ENCODE measurements at regions not wholly inside any gene's neighbourhood (a gene's known extent, or its start where the extent isn't known, plus 50 kb on each side); places are given as distances from the start of the nearest gene placed in this dataset.
"Not testable (repeated sequence)": the region's sequence is repeated elsewhere in the genome, so short reads cannot be mapped to it uniquely, and the experiment has no call there.

GRCh38 chr9:62798884-62799850 is 1609.3 kb downstream of the SPATA31A7 start:
- H3K4me3 ChIP-seq, H3K36me3 ChIP-seq, H4K20me1 ChIP-seq, H3K4me2 ChIP-seq, H3K4me1 ChIP-seq, H3K27ac ChIP-seq, H3K9ac ChIP-seq: not testable (repeated sequence)
- Histone ChIP-seq H3K27me3 (peaks cover 13% of the 10 kb centered on the region), H3K9me3 (peaks cover 41% of the 10 kb centered on the region)

DNA sequence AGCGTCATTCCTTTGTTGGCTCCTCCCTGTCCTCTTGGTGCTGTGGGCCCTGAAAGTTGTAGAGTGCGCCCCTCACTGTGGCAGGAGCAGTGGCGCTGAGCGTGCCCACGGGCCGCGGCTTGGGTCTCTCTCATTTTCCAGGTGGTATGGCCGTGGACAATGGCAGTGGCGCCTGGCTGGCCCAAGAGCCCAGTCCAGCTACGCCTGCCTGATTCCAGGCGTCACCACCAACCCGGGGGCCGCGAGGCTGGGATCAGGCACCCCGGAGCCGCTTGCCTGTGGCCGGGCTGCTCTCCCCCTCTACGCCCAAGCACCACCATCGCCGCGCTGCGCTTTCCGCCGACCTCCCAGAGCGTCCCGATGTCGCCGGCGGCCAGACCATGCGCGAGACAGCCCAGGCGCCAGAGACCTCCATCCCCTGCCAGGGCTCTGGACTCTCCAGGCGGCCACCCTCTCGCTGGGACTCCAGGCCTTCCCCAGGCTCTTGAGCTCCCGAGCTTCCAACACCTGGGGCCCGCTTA is 1610.1 kb downstream of the SPATA31A7 start:
- H4K20me1 ChIP-seq, H3K4me2 ChIP-seq, H3K27ac ChIP-seq, H3K36me3 ChIP-seq, H3K4me3 ChIP-seq, H3K4me1 ChIP-seq, H3K9ac ChIP-seq: not testable (repeated sequence)
- Histone ChIP-seq H3K27me3 (peaks cover 13% of the 10 kb centered on the region), H3K9me3 (peaks cover 41% of the 10 kb centered on the region)

DNA sequence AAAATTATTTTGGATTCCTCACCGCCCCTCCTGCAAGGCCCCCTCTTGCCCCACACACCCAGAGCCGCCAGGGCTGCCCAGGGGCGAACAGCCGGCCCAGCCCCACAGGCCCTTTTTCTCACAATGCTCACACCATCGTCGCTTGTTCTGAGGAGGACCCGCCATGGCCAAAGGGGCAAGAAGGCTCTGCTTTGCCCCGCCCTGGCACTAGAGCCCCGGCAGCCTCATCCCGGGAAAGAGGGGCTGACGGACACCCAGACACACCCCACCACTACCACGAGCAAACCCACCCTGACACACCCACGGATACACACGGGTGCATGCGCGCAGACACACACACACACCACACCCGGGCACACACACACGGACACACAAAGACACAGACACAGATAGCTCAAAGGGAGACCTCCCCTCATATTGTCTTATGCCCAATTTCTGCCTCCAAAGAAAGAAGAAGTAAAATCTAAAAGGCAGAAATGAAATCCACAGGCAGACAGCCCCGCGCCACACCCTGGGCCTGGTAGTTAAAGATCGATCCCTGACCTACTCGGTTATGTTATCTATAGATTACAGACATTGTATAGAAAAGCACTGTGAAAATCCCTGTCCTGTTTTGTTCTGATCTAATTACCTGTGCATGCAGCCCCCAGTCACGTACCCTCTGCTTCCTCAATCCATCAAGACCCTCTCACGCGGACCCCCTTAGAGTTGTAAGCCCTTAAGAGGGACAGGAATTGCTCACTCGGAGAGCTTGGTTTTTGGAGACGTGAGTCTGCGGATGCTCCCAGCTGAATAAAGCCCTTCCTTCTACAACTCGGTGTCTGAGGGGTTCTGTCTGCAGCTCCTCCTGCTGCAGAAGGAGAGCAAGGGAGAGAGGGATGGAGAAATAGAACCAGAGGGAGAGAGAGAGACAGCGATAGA is 1610.9 kb downstream of the SPATA31A7 start:
- H3K27me3 ChIP-seq, result peaks cover 13% of the 10 kb centered on the region
- not testable (repeated sequence) for H3K9ac ChIP-seq

GRCh38 chr9:62801372-62801811 is 1611.6 kb downstream of the SPATA31A7 start:
- H3K4me2 ChIP-seq, H3K4me3 ChIP-seq, H4K20me1 ChIP-seq, H3K9ac ChIP-seq, H3K4me1 ChIP-seq, H3K36me3 ChIP-seq, H3K27ac ChIP-seq: not testable (repeated sequence)
- H3K27me3 ChIP-seq, result peaks cover 13% of the 10 kb centered on the region
- peaks cover 41% of the 10 kb centered on the region for H3K9me3 ChIP-seq

More for the DNA sequence above, 1610.9 kb downstream of the SPATA31A7 start:
- H3K4me1 ChIP-seq, H3K4me3 ChIP-seq, H3K27ac ChIP-seq, H3K4me2 ChIP-seq, H4K20me1 ChIP-seq, H3K36me3 ChIP-seq: not testable (repeated sequence)
- H3K9me3 ChIP-seq, result peaks cover 41% of the 10 kb centered on the region

GRCh38 chr9:62801961-62802718 is 1612.3 kb downstream of the SPATA31A7 start:
- H3K4me1 ChIP-seq, H3K27ac ChIP-seq, H4K20me1 ChIP-seq, H3K9ac ChIP-seq, H3K4me3 ChIP-seq, H3K36me3 ChIP-seq, H3K4me2 ChIP-seq: not testable (repeated sequence)
- Histone ChIP-seq H3K27me3 (peaks cover 13% of the 10 kb centered on the region), H3K9me3 (peaks cover 41% of the 10 kb centered on the region)

DNA sequence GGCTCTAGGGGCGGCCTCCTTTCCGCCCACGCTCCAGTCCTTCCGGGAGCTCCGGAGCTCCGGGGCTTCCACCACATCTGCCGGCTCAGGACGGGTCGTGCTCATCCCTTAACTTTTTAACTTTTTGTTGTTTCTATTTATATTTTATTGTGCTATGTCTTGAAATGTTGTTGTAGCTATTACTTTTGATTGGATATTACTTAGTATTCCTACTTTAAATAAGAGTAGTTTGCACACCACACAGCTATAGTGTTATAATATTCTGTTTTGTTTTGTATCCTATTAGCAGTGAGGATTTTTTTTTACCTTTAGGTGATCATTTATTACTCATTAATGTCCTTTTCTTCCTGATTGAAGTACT is 1612.9 kb downstream of the SPATA31A7 start:
- peaks cover 13% of the 10 kb centered on the region for H3K27me3 ChIP-seq
- H3K4me3 ChIP-seq, H4K20me1 ChIP-seq, H3K9ac ChIP-seq, H3K27ac ChIP-seq, H3K4me1 ChIP-seq, H3K36me3 ChIP-seq, H3K4me2 ChIP-seq: not testable (repeated sequence)
- peaks cover 41% of the 10 kb centered on the region for H3K9me3 ChIP-seq

DNA sequence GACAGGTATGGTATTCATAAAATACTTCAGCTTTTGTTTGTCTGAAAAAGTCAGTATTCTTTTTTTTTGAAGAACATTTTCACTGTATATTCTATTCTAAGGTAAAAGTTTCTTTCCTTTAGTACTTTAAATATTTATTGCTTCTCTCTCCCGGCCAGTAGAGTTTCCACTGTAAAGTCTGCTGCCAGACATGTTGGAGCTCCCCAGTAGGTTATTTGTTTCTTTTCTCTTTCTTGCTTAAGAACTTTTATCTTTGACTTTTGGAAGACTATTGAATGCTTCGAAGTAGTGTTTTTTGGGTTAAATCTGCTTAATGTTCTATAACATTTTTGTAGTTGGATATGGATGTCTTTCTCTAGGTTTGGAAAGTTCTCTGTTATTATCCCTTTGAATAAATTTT is 1613.3 kb downstream of the SPATA31A7 start:
- H3K4me1 ChIP-seq, H3K4me3 ChIP-seq, H3K27ac ChIP-seq, H3K4me2 ChIP-seq, H3K36me3 ChIP-seq, H4K20me1 ChIP-seq, H3K9ac ChIP-seq: not testable (repeated sequence)
- H3K27me3 ChIP-seq, result peaks cover 13% of the 10 kb centered on the region
- H3K9me3 ChIP-seq, result peaks cover 41% of the 10 kb centered on the region

GRCh38 chr9:62804314-62804713 is 1614.5 kb downstream of the SPATA31A7 start:
- not testable (repeated sequence) for H3K4me2 ChIP-seq, H3K27me3 ChIP-seq, H3K4me3 ChIP-seq

GRCh38 chr9:62807424-62807823 is 1617.6 kb downstream of the SPATA31A7 start:
- H3K27ac ChIP-seq, H3K4me1 ChIP-seq, H3K4me2 ChIP-seq, H3K4me3 ChIP-seq, H4K20me1 ChIP-seq, H3K9ac ChIP-seq, H3K9me3 ChIP-seq, H3K27me3 ChIP-seq, H3K36me3 ChIP-seq: not testable (repeated sequence)

More at GRCh38 chr9:62804314-62804713, 1614.5 kb downstream of the SPATA31A7 start:
- H3K4me1 ChIP-seq, H3K36me3 ChIP-seq, H4K20me1 ChIP-seq, H3K9ac ChIP-seq, H3K27ac ChIP-seq: not testable (repeated sequence)
- H3K9me3 ChIP-seq, result peaks cover 33% of the 10 kb centered on the region

DNA sequence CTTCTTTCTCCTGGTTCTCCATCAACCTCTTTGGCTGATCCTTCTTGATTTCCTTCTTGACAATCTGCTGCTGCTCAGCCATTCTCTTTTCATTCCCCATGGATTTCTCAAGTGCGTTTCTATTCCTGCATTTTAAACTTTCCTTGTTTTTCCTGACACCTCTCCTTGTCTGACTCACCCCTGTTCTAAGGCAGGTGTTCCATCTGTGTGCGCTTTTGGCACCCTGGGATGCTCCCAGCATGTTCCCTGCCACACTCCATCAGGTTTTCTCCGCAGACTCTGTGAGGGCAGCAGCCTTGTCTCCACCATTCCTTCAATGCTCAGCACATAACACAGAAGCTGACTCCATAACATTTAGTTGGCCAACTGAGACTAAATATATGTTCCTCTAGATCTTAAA is 1618.2 kb downstream of the SPATA31A7 start:
- not testable (repeated sequence) for H3K4me1 ChIP-seq, H3K36me3 ChIP-seq, H3K9me3 ChIP-seq, H3K27ac ChIP-seq, H4K20me1 ChIP-seq, H3K4me3 ChIP-seq, H3K27me3 ChIP-seq, H3K9ac ChIP-seq, H3K4me2 ChIP-seq

GRCh38 chr9:62810318-62810717 is 1620.5 kb downstream of the SPATA31A7 start:
- not testable (repeated sequence) for H3K36me3 ChIP-seq, H4K20me1 ChIP-seq, H3K4me2 ChIP-seq, H3K27me3 ChIP-seq, H3K9ac ChIP-seq, H3K27ac ChIP-seq, H3K9me3 ChIP-seq, H3K4me3 ChIP-seq, H3K4me1 ChIP-seq

- not testable (repeated sequence) for H3K9ac ChIP-seq, H3K4me2 ChIP-seq, H3K27me3 ChIP-seq, H3K27ac ChIP-seq, H4K20me1 ChIP-seq, H3K4me1 ChIP-seq, H3K9me3 ChIP-seq, H3K36me3 ChIP-seq, H3K4me3 ChIP-seq
Measured at GRCh38 chr9:62810811-62811315, 1621.0 kb downstream of the SPATA31A7 start.

GRCh38 chr9:62815436-62815835 is 1625.6 kb downstream of the SPATA31A7 start:
- H3K9ac ChIP-seq, H3K36me3 ChIP-seq, H3K4me1 ChIP-seq, H4K20me1 ChIP-seq, H3K4me2 ChIP-seq, H3K9me3 ChIP-seq, H3K4me3 ChIP-seq, H3K27ac ChIP-seq, H3K27me3 ChIP-seq: not testable (repeated sequence)

Measured in BLaER1 (cell line).